Mesendoderm (in vitro differentiated cells): ENCODE measurements at regions not wholly inside any gene's neighbourhood (a gene's known extent, or its start where the extent isn't known, plus 50 kb on each side); places are given as distances from the start of the nearest gene placed in this dataset.

Experiments used
- DNase-seq: peaks from one replicate; pipeline ENCODE4 v3.0.0; 2013
- H2AK5ac ChIP-seq: 2 replicates; pipeline ENCODE4 v1.6.1; 2013; ENCODE audit warnings: low read length, inconsistent platforms
- H2BK120ac ChIP-seq: 2 replicates; pipeline ENCODE4 v1.6.1; 2013; ENCODE audit warnings: low read depth, mild to moderate bottlenecking, low read length, moderate library complexity, mixed read lengths
- H2BK15ac ChIP-seq: replicated peaks from 2 replicates; pipeline ENCODE4 v1.6.1; 2013; ENCODE audit warnings: low read depth, mild to moderate bottlenecking, moderate library complexity
- H2BK5ac ChIP-seq: 2 replicates; pipeline ENCODE4 v1.6.1; 2013; ENCODE audit warnings: low read length, inconsistent platforms
- H3K18ac ChIP-seq: 2 replicates; pipeline ENCODE4 v1.6.1; 2013; ENCODE audit warnings: mild to moderate bottlenecking, low read length, mixed read lengths
- H3K23ac ChIP-seq: one replicate; pipeline ENCODE4 v1.6.1; 2013; ENCODE audit warnings: low read length
- H3K27ac ChIP-seq: 2 replicates; pipeline ENCODE4 v1.5.1; 2013; ENCODE audit warnings: low read depth, mild to moderate bottlenecking, inconsistent platforms, low read length, moderate library complexity
- H3K27me3 ChIP-seq: 2 replicates; pipeline ENCODE4 v1.6.1; 2013; ENCODE audit warnings: low read length, control low read depth, mild to moderate bottlenecking, inconsistent platforms; ENCODE audit not compliant: insufficient read depth, poor library complexity
- H3K36me3 ChIP-seq: 2 replicates; pipeline ENCODE4 v1.6.1; 2013; ENCODE audit warnings: low read length, inconsistent platforms; ENCODE audit not compliant: control insufficient read depth, insufficient read depth
- H3K4ac ChIP-seq: one replicate; pipeline ENCODE4 v1.6.1; 2013; ENCODE audit warnings: low read depth, mild to moderate bottlenecking, low read length, moderate library complexity
- H3K4me1 ChIP-seq: 2 replicates; pipeline ENCODE4 v1.6.1; 2013; ENCODE audit warnings: low read depth, low read length, inconsistent platforms; ENCODE audit not compliant: control insufficient read depth
- H3K4me2 ChIP-seq: 2 replicates; pipeline ENCODE4 v1.6.1; 2013; ENCODE audit warnings: low read length
- H3K4me3 ChIP-seq: 2 replicates; pipeline ENCODE4 v1.5.1; 2013; ENCODE audit warnings: mild to moderate bottlenecking, low read length
- H3K56ac ChIP-seq: one replicate; pipeline ENCODE4 v1.6.1; 2013; ENCODE audit warnings: low read length
- H3K79me1 ChIP-seq: 2 replicates; pipeline ENCODE4 v1.6.1; 2013; ENCODE audit warnings: low read length, inconsistent platforms
- H3K79me2 ChIP-seq: 2 replicates; pipeline ENCODE4 v1.6.1; 2013; ENCODE audit warnings: mild to moderate bottlenecking, low read length; ENCODE audit not compliant: control insufficient read depth, insufficient read depth
- H3K9ac ChIP-seq: 2 replicates; pipeline ENCODE4 v1.6.1; 2013; ENCODE audit warnings: low read length, inconsistent platforms
- H4K5ac ChIP-seq: one replicate; pipeline ENCODE4 v1.6.1; 2013; ENCODE audit warnings: low read length
- H4K8ac ChIP-seq: one replicate; pipeline ENCODE4 v1.6.1; 2013; ENCODE audit warnings: low read depth, mild to moderate bottlenecking, control low read depth, low read length, moderate library complexity
- WGBS: extraction: QIAGEN DNeasy Blood & Tissue Kit; methylation state at CpG from one replicate; pipeline ENCODE4 v1.1.7; 2013; ENCODE audit warnings: low lambda C conversion rate, missing lambda C conversion rate; ENCODE audit not compliant: insufficient coverage; ENCODE audit errors: extremely low coverage; 5-methylcytosine and 5-hydroxymethylcytosine counted together

GRCh38 chr1:112335351-112335750 lies 60.7 kb upstream of the CTTNBP2NL start:
- no peak overlapping the region for H3K4me3 ChIP-seq
- no peak overlapping the region for H2BK5ac ChIP-seq
- no peak overlapping the region for H3K27ac ChIP-seq
- H4K5ac ChIP-seq: no peak overlapping the region
- no peaks in the 10 kb centered on the region for H3K36me3 ChIP-seq
- no peak overlapping the region for H3K23ac ChIP-seq
- H3K56ac ChIP-seq: no peak overlapping the region
- H3K18ac ChIP-seq: no peak overlapping the region
- no peaks in the 10 kb centered on the region for H3K79me1 ChIP-seq
- WGBS: no CpG with 5 or more reads among the region's 3 CpGs
- no peak overlapping the region for H3K9ac ChIP-seq
- no peak overlapping the region for H2AK5ac ChIP-seq
- no peak for DNase-seq
- H2BK120ac ChIP-seq: no peak overlapping the region
- no peak overlapping the region for H3K4ac ChIP-seq
- no peak overlapping the region for H2BK15ac ChIP-seq
- no peaks in the 10 kb centered on the region for H3K79me2 ChIP-seq
- H3K4me2 ChIP-seq: no peak overlapping the region
- no peaks in the 10 kb centered on the region for H3K4me1 ChIP-seq
- H3K27me3 ChIP-seq: no peaks in the 10 kb centered on the region
- no peak overlapping the region for H4K8ac ChIP-seq

GRCh38 chr1:112337028-112337531 lies 58.9 kb upstream of the CTTNBP2NL start:
- Histone ChIP-seq H2BK120ac (no peak overlapping the region), H4K8ac (no peak overlapping the region), H3K4ac (no peak overlapping the region), H3K4me3 (no peak overlapping the region), H3K18ac (no peak overlapping the region), H3K4me1 (no peaks in the 10 kb centered on the region), H2AK5ac (no peak overlapping the region), H2BK15ac (no peak overlapping the region), H3K4me2 (no peak overlapping the region), H3K23ac (no peak overlapping the region), H3K27ac (no peak overlapping the region), H4K5ac (no peak overlapping the region), H3K9ac (no peak overlapping the region), H3K27me3 (no peaks in the 10 kb centered on the region), H3K79me1 (no peaks in the 10 kb centered on the region), H2BK5ac (no peak overlapping the region), H3K56ac (no peak overlapping the region), H3K79me2 (no peaks in the 10 kb centered on the region), H3K36me3 (no peaks in the 10 kb centered on the region)
- DNase-seq: peak; percentile 67
- no CpG with 5 or more reads among the region's 13 CpGs for WGBS

- H3K56ac ChIP-seq: no peak overlapping the region
- H3K9ac ChIP-seq: no peak overlapping the region
- no peaks in the 10 kb centered on the region for H3K79me1 ChIP-seq
- no peak overlapping the region for H2BK120ac ChIP-seq
- no peaks in the 10 kb centered on the region for H3K27me3 ChIP-seq
- H3K79me2 ChIP-seq: no peaks in the 10 kb centered on the region
- H3K4me3 ChIP-seq: no peak overlapping the region
- H3K27ac ChIP-seq: no peak overlapping the region
- no peak overlapping the region for H2AK5ac ChIP-seq
- WGBS: no CpG with 5 or more reads among the region's 4 CpGs
- no peak overlapping the region for H3K4ac ChIP-seq
- H3K4me2 ChIP-seq: no peak overlapping the region
- no peak overlapping the region for H4K8ac ChIP-seq
- no peak for DNase-seq
- H4K5ac ChIP-seq: no peak overlapping the region
- no peaks in the 10 kb centered on the region for H3K36me3 ChIP-seq
- no peak overlapping the region for H3K18ac ChIP-seq
- H2BK15ac ChIP-seq: no peak overlapping the region
- no peaks in the 10 kb centered on the region for H3K4me1 ChIP-seq
- H3K23ac ChIP-seq: peak overlapping the region; percentile 33
- H2BK5ac ChIP-seq: no peak overlapping the region
These were observed 54.0 kb upstream of the CTTNBP2NL start for GRCh38 chr1:112341986-112342385.

- no peak overlapping the region for H2BK120ac ChIP-seq
- no peaks in the 10 kb centered on the region for H3K27me3 ChIP-seq
- no peaks in the 10 kb centered on the region for H3K4me1 ChIP-seq
- H3K23ac ChIP-seq: no peak overlapping the region
- no peak for DNase-seq
- H3K4me3 ChIP-seq: no peak overlapping the region
- H3K4ac ChIP-seq: no peak overlapping the region
- no peak overlapping the region for H3K56ac ChIP-seq
- no peaks in the 10 kb centered on the region for H3K79me1 ChIP-seq
- H4K5ac ChIP-seq: no peak overlapping the region
- H3K79me2 ChIP-seq: no peaks in the 10 kb centered on the region
- no peak overlapping the region for H3K27ac ChIP-seq
- H2AK5ac ChIP-seq: no peak overlapping the region
- H4K8ac ChIP-seq: no peak overlapping the region
- no peak overlapping the region for H3K18ac ChIP-seq
- H3K9ac ChIP-seq: no peak overlapping the region
- no CpG with 5 or more reads among the region's 3 CpGs for WGBS
- no peak overlapping the region for H2BK15ac ChIP-seq
- H2BK5ac ChIP-seq: no peak overlapping the region
- no peaks in the 10 kb centered on the region for H3K36me3 ChIP-seq
- no peak overlapping the region for H3K4me2 ChIP-seq
These were observed 53.5 kb upstream of the CTTNBP2NL start for GRCh38 chr1:112342558-112342957.

- no peak overlapping the region for H3K9ac ChIP-seq
- no peak overlapping the region for H3K18ac ChIP-seq
- H4K5ac ChIP-seq: no peak overlapping the region
- no peak overlapping the region for H2BK15ac ChIP-seq
- H3K56ac ChIP-seq: no peak overlapping the region
- no peak overlapping the region for H3K27ac ChIP-seq
- no peaks in the 10 kb centered on the region for H3K4me1 ChIP-seq
- no peak overlapping the region for H2BK5ac ChIP-seq
- no peak overlapping the region for H2BK120ac ChIP-seq
- WGBS: no CpG with 5 or more reads among the region's 7 CpGs
- H3K79me2 ChIP-seq: no peaks in the 10 kb centered on the region
- H3K36me3 ChIP-seq: no peaks in the 10 kb centered on the region
- H4K8ac ChIP-seq: no peak overlapping the region
- H3K23ac ChIP-seq: no peak overlapping the region
- H3K79me1 ChIP-seq: no peaks in the 10 kb centered on the region
- H2AK5ac ChIP-seq: no peak overlapping the region
- H3K4ac ChIP-seq: no peak overlapping the region
- peak; percentile 33 for DNase-seq
- H3K27me3 ChIP-seq: no peaks in the 10 kb centered on the region
- H3K4me2 ChIP-seq: no peak overlapping the region
- no peak overlapping the region for H3K4me3 ChIP-seq
These were observed 51.1 kb upstream of the CTTNBP2NL start for GRCh38 chr1:112344754-112345423.
